Activated naive CD4-positive, alpha-beta T cell treated with anti-CD3 and anti-CD28 coated beads, Interleukin-2, amount 50 U/mL, for 16 hours (primary cell): ENCODE measurements at regions not wholly inside any gene's neighbourhood (a gene's known extent, or its start where the extent isn't known, plus 50 kb on each side); places are given as distances from the start of the nearest gene placed in this dataset.

ENCODE experiments used
- DNase-seq: peaks from one replicate; pipeline ENCODE4 v3.0.0-alpha.2; 2020

DNA sequence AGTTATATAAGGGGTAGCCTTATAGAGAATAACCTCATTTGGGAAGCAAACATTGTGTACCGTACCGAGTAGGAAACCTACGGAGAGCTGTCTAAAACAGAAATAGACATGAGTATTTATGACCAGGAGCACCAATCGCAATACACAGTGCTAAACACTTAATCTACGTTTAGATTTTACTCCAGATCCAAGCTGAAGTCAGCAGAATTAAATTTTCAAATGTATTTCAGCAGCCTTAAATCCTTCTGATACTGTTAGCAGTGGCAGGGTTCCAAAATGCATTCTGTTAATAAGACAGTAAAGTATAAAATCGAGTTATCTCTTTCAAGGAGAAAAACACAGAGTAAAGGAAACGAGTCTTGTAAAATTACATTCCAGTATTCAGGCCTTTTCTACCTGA, 118.1 kb upstream of the ZNF521 start:
- DNase-seq, result no peak

- DNase-seq, result no peak
These were observed 117.5 kb upstream of the ZNF521 start for GRCh38 chr18:25469489-25469888.

- DNase-seq, result no peak
These were observed 115.4 kb upstream of the ZNF521 start for GRCh38 chr18:25467226-25467987.

GRCh38 chr18:25465152-25465732, 113.3 kb upstream of the ZNF521 start:
- no peak for DNase-seq

DNA sequence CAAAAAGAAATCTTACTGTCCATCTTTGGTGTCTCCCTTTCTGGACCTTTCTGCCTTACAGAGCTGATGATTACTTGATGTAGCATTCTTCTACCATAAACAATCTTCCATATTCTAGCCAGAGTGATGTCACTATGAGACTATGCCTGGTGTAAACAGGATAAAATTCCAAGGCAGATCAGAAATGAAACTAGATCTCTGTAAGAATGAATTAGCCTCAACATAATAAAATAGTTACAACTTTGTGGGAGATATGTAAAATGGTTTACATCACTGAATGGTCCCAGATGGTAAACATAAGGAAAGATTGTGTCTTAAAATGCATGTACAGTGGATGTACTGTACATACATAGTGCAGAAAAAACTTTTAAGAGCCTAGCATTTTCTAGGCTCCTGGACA, 112.3 kb upstream of the ZNF521 start:
- no peak for DNase-seq

- no peak for DNase-seq
These were observed 111.8 kb upstream of the ZNF521 start for GRCh38 chr18:25463726-25464125.

- DNase-seq, result no peak
These were observed 107.8 kb upstream of the ZNF521 start for GRCh38 chr18:25459814-25460213.

- DNase-seq, result no peak
These were observed 105.6 kb upstream of the ZNF521 start for GRCh38 chr18:25457601-25458000.

DNA sequence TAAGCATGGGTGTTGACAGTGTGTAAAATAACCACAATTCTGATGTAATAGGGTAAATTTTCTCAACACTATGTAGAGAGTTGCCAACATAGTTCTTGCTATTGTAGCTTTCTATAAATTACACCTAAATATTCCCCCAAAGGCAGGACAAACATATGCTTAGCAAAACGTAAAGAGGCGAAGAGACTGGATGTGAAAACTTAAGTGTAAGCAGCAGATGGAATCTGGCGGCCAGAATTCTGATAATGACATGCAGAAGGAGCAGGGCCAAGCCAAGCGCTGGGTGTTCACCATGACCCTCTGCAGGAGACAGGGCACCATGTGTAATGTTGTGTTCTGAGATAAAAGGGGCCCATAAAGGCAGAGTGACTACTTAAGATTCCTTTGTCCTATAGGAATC, 105.2 kb upstream of the ZNF521 start:
- no peak for DNase-seq

- no peak for DNase-seq
These were observed 104.5 kb upstream of the ZNF521 start for GRCh38 chr18:25456334-25457010.

- DNase-seq, result no peak
These were observed 103.7 kb upstream of the ZNF521 start for GRCh38 chr18:25455646-25456045.

DNA sequence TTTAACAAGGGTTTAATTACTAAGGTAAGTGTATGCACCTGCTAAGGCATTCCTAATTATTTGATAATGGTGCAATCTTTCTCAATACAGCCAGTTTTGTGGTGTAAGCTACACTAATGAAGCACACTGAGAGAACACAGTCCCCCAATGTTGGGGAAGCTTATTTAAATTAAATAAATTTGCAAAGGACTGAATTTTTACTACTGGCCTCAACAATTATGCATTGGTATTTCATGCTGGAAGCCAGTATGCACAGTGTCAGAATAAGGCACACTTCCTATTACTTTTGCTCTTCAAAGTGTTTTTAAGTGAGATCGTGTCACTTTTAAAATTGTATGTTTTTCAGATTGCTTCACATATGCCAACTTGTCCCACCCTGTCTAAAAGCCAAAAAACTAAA, 103.2 kb upstream of the ZNF521 start:
- no peak for DNase-seq

DNA sequence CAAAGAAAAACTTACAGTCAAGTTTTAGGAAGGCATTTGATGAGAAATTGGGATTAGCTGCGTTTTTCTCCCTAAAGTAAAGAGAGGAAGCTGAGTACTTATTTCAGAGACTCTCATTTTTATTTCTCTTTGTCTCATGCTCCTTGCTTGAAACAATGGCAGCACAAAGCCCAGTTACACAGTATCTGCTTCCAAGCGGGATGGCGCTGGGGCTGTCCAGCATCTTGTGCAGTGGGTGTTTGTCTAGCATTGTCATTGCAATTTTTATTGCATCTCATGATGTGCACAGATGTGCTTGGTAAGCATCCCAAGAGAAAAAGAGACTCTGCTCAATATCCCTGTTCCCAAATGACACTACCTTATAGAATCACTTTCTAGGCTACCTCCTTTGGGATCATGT, 102.8 kb upstream of the ZNF521 start:
- no peak for DNase-seq

DNA sequence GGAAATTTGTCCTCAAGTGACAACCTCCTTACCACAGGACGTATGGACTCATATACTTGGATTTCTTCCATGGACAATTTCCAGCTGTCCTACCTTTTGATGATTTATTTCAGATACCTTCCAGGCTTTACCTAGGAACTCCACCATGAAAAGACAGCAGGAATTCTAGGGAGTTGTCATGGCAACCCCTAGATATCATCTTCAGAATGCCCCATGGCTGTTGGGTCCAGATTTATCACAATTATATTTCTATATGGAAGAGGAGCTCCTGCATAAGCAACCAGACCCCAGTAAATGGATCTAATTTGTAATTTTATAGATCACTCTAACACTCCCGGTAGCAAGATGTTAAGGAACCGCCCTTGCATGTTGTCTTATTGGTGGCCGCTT, 102.3 kb upstream of the ZNF521 start:
- DNase-seq, result no peak

- no peak for DNase-seq
These were observed 101.7 kb upstream of the ZNF521 start for GRCh38 chr18:25453556-25454269.

- DNase-seq, result no peak
These were observed 99.2 kb upstream of the ZNF521 start for GRCh38 chr18:25451077-25451658.

DNA sequence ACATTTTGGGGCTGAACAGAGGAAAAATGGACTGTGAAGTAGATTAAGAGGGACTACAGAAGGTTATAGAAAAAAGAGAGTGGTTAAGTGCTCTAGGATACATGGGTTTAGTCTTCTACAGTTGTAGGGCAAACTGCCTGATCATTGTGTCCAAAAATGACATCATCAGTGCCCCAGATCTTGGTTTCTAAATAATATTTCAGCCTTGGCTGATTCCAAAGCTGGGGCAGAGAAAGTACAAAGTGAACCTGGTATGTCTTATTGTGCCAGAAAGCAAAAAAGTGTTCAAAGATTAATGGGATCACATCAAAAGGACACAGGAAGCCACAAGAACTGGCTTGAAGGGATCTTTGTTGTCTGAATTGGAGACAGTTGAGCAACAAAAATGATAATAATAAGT, 97.1 kb upstream of the ZNF521 start:
- no peak for DNase-seq

- DNase-seq, result no peak
These were observed 95.0 kb upstream of the ZNF521 start for GRCh38 chr18:25446972-25447371.

- DNase-seq, result no peak
These were observed 93.5 kb upstream of the ZNF521 start for GRCh38 chr18:25445430-25445829.

DNA sequence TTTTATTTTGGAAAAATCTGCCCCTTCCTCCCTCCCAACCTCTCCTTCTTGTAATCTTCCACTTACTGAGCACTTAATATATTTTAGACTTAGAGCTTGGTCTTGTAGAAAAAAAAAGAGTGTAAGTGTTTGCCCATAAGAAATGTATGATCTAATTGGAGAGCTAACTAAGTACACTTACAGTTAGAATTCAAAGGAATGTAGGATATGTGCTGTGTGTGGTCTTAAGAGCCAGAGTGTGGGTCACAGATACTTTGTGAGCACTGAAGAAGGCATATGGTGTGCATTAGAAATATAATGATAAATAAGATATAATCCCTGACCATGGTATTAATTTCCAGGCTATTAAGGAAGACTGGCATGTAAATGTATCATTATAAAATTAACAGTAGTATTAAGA, 91.8 kb upstream of the ZNF521 start:
- no peak for DNase-seq

- no peak for DNase-seq
These were observed 83.3 kb upstream of the ZNF521 start for GRCh38 chr18:25435149-25435782.

DNA sequence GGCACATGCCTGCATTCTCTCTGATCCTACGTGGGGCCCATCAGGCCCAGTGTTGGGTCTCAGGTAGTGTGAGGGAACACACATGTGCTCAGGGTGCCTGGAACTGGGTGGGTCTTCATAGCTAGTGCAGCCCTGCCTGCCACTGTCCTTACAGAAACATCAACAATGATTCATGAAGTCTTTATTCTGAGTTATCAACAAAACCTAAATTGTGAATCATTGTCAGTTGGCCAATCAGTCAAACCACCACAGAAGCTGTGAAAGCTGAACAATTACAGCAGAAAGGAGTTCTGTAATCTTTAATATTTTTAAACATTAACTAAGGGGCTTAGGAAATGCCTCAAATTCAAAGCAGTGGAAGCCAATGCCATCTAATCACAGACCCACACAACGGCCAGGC, 82.8 kb upstream of the ZNF521 start:
- no peak for DNase-seq

DNA sequence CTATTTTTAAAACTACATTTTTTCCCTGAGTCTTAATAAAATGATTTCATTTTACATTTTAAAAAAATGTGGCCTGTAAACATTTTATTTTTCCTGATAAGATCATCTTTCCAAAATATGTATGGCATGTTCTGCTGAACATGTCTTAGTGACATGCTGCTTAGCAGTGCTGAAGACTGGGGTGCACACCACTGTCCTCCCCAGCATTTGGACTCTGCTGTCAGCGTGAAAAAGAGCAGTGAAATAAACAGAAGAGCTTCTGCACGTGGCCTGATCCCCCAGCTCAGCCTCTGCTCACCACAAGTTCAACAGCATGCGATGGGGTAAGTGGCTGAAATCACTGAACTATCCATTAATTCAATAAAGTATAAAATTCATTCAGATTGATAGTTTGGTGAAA, 81.6 kb upstream of the ZNF521 start:
- no peak for DNase-seq
